ENCODE measurements at regions not wholly inside any gene's neighbourhood (a gene's known extent, or its start where the extent isn't known, plus 50 kb on each side); places are given as distances from the start of the nearest gene placed in this dataset.

GRCh38 chr4:128341634-128342033 lies 54.0 kb upstream of the PGRMC2 start:
- POLR2A ChIA-PET (ENCODE audit: unreplicated experiment): no interaction called here
- Histone ChIP-seq H3K9me2 (ENCODE audit: insufficient read depth) (no peaks in the 10 kb centered on the region), H3K27ac (no peak overlapping the region), H3K4me3 (no peak overlapping the region), H4K20me1 (ENCODE audit: insufficient read depth) (no peaks in the 10 kb centered on the region), H3F3A (ENCODE audit: insufficient read depth, low read depth) (peaks cover 15% of the 10 kb centered on the region; the same call in 1 of the 2 replicates), H3K4me1 (replicated peaks; ENCODE audit: insufficient read depth) (peaks cover 25% of the 10 kb centered on the region), H3K79me2 (ENCODE audit: low read depth) (no peaks in the 10 kb centered on the region), H3K9me3 (ENCODE audit: insufficient read depth, low read depth) (no peaks in the 10 kb centered on the region), H3K27me3 (ENCODE audit: insufficient read depth, low read depth) (no peaks in the 10 kb centered on the region), H2AFZ (no peak overlapping the region), H3K4me2 (no peak overlapping the region), H3K36me3 (ENCODE audit: low read depth) (no peaks in the 10 kb centered on the region)
- intact Hi-C loops (cut with micrococcal nuclease; ENCODE audit: unreplicated experiment): no loop called here
- BruUV-seq (replicated peaks): no TSS peak
- CTCF ChIA-PET: no interaction called here
- TF ChIP-seq EZH2 (IDR thresholded peaks at IDR 0.05; ENCODE audit: low read depth): no peak
- TF ChIP-seq CTCF (conservative IDR thresholded peaks at IDR 0.05): no peak
- no peak for DNase-seq

GRCh38 chr4:128338634-128339355 lies 51.2 kb upstream of the PGRMC2 start:
- ChIA-PET POLR2A (ENCODE audit: unreplicated experiment) (interaction anchor here (0.6 to 1.5 kb wide), 6 partner anchors 11 to 458 kb away, joined by 3 to 12 read pairs (median 6); partner anchors contain the start of gene PLK4), CTCF (interaction anchor here (2.1 kb wide), 1 partner anchor 16 kb away, joined by 9 read pairs; no protein-coding TSS in a partner anchor)
- TF ChIP-seq EZH2 (IDR thresholded peaks at IDR 0.05; ENCODE audit: low read depth): no peak
- TF ChIP-seq CTCF (conservative IDR thresholded peaks at IDR 0.05): no peak
- Histone ChIP-seq H3K4me3 (no peak overlapping the region), H3K36me3 (ENCODE audit: low read depth) (no peaks in the 10 kb centered on the region), H3K9me2 (ENCODE audit: insufficient read depth) (no peaks in the 10 kb centered on the region), H3K27me3 (ENCODE audit: insufficient read depth, low read depth) (no peaks in the 10 kb centered on the region), H3K4me2 (peak overlapping the region; percentile 38), H3F3A (ENCODE audit: insufficient read depth, low read depth) (peaks cover 15% of the 10 kb centered on the region; the same call in 1 of the 2 replicates), H3K79me2 (ENCODE audit: low read depth) (no peaks in the 10 kb centered on the region), H3K27ac (peak overlapping the region; percentile 57), H4K20me1 (ENCODE audit: insufficient read depth) (no peaks in the 10 kb centered on the region), H3K9me3 (ENCODE audit: insufficient read depth, low read depth) (no peaks in the 10 kb centered on the region), H3K4me1 (replicated peaks; ENCODE audit: insufficient read depth) (peaks cover 25% of the 10 kb centered on the region), H2AFZ (no peak overlapping the region)
- no TSS peak for BruUV-seq (replicated peaks)
- intact Hi-C loops (cut with micrococcal nuclease; ENCODE audit: unreplicated experiment): loop anchor here (1.0 to 5.0 kb wide), 3 partner anchors 15 to 189 kb away; no protein-coding TSS in a partner anchor
- peak; percentile 50 to 86 for DNase-seq

GRCh38 chr4:128337863-128338262 lies 50.2 kb upstream of the PGRMC2 start:
- BruUV-seq (replicated peaks): no TSS peak
- Histone ChIP-seq H3K9me2 (ENCODE audit: insufficient read depth) (no peaks in the 10 kb centered on the region), H3K4me3 (no peak overlapping the region), H3K27ac (peak overlapping the region; percentile 57), H3K36me3 (ENCODE audit: low read depth) (no peaks in the 10 kb centered on the region), H3K27me3 (ENCODE audit: insufficient read depth, low read depth) (no peaks in the 10 kb centered on the region), H3K9me3 (ENCODE audit: insufficient read depth, low read depth) (no peaks in the 10 kb centered on the region), H3K4me2 (peak overlapping the region; percentile 38; the same call in 1 of the 2 replicates), H3K4me1 (replicated peaks; ENCODE audit: insufficient read depth) (peaks cover 25% of the 10 kb centered on the region), H3F3A (ENCODE audit: insufficient read depth, low read depth) (peaks cover 15% of the 10 kb centered on the region; the same call in 1 of the 2 replicates), H2AFZ (no peak overlapping the region), H3K79me2 (ENCODE audit: low read depth) (no peaks in the 10 kb centered on the region), H4K20me1 (ENCODE audit: insufficient read depth) (no peaks in the 10 kb centered on the region)
- intact Hi-C loops (cut with micrococcal nuclease; ENCODE audit: unreplicated experiment): loop anchor here (1.0 to 5.0 kb wide), 3 partner anchors 15 to 189 kb away; no protein-coding TSS in a partner anchor
- CTCF ChIA-PET: interaction anchor here (2.1 kb wide), 1 partner anchor 15 kb away, joined by 9 read pairs; no protein-coding TSS in a partner anchor
- TF ChIP-seq CTCF (conservative IDR thresholded peaks at IDR 0.05) (no peak), EZH2 (IDR thresholded peaks at IDR 0.05; ENCODE audit: low read depth) (no peak)
- POLR2A ChIA-PET (ENCODE audit: unreplicated experiment): interaction anchor here (0.8 to 1.5 kb wide), 2 partner anchors 15 to 16 kb away, joined by 7 to 10 read pairs; no protein-coding TSS in a partner anchor
- no peak for DNase-seq
